HG02610 (cell line): ENCODE measurements at regions not wholly inside any gene's neighbourhood (a gene's known extent, or its start where the extent isn't known, plus 50 kb on each side); places are given as distances from the start of the nearest gene placed in this dataset.
"Not testable (repeated sequence)": the region's sequence is repeated elsewhere in the genome, so short reads cannot be mapped to it uniquely, and the experiment has no call there.

Experiments used
- ATAC-seq: cut with Tn5 transposase; IDR thresholded peaks from one replicate; pipeline ENCODE4 v1.9.1; 2021; ENCODE audit warnings: mild to moderate bottlenecking, moderate library complexity; ENCODE audit not compliant: unreplicated experiment

DNA sequence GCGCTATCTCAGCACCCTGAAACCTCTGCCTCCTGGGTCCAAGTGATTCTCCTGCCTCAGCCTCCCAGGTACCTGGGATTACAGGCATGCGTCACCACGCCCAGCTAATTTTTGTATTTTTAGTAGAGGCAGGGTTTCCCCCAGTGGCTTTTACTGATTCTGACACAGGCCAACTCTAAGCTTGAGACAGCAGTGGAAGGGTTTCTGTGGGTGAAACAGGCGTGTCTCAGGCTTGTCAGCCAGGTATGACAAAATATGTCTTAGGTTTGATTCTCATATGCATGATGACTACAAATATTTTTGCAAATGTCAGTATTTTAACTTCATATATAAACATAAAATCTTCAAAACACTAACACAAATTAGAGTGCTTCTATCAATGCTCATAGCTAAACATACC is 952.8 kb upstream of the CDH18 start:
- ATAC-seq: not testable (repeated sequence)

DNA sequence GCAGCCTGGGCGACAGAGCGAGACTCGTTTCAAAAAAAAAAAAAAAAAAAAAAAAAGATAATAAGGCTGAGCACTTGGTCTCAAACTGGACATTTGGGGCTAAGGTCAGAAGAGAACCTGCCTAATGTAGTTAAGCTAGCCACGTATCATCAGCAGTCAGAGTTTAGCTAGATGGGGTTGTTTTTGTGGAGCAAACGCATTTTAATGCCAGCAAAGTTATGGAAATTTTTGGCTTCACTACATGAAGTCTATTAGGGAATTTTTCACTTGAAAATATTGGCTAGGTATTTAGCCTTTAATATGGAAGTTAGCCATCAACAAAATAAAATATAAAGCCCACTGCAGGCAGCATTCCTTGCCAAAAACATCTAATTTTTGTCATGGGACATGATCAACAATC is 902.9 kb upstream of the CDH18 start:
- ATAC-seq: not testable (repeated sequence)

DNA sequence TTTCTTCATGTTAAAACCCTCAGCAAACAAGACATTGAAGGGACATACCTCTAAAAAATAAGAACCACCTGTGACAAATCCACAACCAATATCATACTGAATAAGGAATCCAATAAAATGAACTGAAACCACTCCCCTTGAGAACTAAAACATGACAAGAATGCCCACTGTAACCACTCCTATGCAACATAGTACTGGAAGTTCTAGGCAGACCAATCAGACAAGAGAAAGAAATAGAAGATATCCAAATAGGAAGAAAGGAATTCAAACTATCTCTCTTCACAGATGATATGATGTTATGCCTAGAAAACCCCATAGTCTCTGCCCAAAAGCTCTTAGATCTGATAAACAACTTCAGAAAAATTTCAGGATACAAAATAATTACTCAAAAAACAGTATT is 887.7 kb upstream of the CDH18 start:
- ATAC-seq: not testable (repeated sequence)

DNA sequence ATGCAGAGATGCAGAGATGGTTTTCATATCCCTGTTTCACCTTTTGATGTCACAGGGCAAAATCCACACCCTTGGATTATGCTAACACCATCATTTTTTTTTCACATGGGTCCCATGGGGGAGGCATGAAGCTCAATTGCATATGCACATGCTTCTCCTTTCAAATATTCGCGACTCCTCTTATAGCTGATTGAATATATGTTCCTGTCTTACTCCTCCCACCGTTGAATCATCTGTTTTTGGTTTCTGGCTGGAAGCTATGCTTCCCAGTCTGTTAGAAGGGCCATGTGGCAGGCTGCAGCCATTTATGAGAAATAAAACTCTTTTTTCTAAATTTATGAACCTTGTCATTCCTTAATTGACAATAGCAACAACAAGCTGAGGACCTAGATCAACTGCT is 877.9 kb upstream of the CDH18 start:
- ATAC-seq: not testable (repeated sequence)

DNA sequence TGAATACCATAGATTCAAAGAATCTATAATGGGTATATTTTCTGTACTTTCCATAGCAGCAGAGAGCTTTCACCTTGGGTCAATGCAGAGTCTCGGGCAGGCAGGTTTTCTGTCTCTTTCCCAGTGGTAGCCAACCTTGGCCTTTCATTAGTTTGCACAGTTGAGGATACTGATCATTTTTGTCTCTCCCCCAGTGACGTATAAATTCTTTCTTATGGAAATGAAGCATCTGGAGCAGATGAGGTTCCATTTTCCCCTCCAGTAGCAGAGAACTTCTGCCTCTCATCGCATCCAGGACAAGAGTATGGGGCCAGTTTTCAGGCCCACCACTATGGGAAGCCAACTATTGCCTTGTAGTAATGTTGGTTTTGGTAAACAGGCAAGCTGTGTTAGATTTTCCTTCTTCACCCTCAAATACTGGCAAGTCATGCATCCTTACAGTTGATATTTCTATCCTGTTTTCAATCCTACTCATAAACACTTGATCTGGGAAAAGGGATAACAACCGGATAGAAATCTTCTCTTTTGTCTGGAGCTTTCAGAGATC is 845.2 kb upstream of the CDH18 start:
- no peak for ATAC-seq

DNA sequence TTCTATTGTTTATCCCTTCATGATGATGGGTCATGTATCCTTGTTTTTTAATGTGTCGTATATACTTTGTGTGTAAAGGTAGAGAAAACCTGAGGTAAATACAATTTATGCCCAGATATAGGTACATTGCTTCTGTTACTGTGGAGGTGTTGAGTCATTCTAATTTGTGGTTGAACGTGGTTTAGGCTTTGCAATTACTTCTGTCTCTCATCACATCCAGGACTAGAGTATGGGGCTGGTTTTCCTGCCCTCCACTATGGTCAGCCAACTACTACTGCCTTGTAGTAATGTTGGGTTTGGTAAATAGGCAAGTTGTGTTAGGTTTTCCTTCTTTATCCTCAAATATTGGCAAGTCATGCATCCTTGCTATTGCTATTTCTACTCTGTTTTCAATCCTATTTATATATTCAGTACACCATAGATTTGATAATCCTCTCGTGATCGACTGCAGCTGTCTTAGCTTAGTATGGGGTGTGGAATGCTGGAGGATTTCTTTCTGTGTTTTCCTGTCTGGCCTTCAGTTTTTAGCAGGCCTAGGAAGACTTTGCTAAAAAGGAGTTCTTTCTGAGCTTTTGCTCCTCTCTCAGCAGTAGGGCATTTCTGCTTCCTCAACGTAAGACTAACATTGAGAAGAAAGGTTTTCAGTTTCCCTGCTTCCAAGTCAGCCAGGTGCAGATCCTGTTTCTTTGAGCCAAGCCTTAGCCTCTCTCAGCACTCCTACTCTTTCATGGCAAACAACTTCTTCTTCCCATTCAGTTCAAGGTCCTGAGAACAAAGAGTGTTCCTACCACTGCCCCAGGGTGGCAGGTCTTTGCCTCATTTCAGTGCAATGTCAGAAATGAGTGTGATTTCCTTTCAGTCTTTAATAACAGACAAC is 844.4 kb upstream of the CDH18 start:
- no peak for ATAC-seq

DNA sequence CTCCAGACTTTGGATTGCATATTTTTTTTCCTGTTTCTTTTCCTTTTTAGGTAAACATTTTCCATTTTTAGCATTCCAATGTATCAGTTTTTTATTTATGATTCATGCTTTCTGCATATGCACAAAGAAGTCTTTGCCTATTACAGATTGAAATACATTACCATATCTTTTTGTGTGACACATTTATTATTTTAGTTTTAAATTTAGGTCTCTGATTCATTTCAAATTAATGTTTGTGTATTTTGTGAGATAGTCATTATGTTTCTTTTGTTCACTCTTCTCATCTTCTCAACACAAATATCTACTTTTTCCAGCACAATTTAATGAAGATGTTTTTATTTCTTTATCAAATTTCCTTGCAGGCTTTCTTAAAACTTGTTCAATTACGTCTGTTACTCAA is 838.0 kb upstream of the CDH18 start:
- ATAC-seq: not testable (repeated sequence)

DNA sequence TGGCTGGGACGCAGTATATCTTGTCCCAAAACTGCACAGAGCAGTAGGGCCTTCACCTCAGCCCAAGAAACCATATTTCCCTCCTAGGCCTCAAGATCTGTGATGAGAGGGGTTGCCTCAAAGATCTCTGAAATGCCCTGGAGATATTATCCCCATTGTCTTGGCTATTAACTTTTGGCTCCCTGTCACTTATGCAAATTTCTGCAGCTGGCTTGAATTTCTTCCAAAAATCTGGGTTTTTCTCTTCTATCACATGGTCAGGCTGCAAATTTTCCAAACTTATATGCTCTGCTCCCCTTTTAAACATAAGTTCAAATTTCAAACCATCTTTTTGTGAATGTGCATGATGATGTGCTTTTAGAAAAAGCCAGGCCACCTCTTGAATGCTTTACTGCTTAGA is 809.2 kb upstream of the CDH18 start:
- ATAC-seq: not testable (repeated sequence)

DNA sequence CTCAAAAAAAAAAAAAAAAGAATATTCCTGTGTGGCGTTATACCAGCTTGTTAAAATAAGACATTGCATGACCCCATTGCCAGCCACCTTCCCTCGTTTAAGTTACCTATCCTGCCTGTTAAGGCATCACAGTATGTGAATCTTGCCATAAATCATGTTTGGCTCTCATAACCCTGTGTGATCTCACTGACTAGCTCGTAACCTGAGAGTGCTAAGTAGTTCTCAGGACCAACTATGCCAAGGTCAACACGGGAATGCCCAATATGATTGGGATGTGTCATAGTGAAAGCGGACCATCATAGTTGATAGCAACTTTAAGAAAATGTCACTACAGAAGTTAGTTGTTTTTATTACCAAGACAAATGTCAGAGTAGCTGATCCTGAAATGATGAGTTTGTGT is 796.8 kb upstream of the CDH18 start:
- ATAC-seq: not testable (repeated sequence)

DNA sequence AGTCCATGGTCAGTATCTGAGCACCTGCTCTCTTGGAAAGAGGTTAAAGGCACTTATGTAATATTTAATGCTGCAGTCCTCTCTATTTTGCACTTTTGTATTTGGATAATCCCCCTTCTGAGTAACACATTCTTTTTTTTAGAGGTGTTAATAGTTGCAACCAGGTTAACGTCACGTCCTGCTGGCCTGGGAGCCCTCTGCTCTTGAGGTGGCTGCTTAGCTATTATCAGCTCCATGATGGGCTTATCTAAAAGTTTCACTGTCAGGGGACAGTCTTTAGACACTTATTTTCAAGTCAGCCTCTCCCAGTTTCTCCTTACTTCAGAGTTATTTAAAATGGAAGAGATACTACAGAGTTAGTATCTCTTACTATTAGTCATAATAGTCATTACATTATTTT is 795.5 kb upstream of the CDH18 start:
- not testable (repeated sequence) for ATAC-seq

DNA sequence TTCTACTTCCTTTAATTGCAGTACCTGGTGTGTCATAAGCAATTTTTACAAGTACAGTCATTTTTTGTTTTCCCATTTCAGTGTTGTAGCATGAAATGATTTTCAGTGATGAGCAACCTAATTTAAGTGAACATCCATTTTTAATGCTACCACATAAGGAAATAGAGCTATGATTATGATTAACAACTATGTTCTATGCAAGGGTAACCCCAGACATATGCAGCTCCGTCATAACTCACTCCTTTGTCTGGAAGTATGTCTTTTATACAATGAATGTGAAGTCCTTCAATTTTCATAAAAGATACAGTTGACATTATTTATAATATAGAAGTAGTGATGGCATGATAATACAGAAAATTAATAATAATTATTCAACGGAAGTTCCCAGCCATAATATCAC is 783.3 kb upstream of the CDH18 start:
- ATAC-seq: not testable (repeated sequence)

DNA sequence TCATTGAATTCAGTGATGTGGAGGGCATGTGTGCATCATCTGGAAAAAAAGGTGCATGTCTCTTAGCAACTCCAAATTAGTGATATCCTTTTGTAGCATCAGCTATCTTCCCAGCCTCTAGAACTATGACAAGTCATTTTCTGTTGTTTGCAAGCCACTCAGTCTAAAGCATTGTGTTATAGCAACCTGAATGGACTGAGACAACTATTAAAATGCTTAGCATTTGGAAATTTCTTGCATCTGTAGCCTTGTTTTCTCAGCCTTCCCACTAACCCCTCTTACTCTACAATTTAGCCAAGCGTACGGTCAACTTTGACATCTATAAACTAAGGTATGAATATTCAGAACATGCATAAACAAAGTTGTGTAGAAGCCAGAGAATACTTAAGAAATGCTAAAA is 777.1 kb upstream of the CDH18 start:
- ATAC-seq: not testable (repeated sequence)

DNA sequence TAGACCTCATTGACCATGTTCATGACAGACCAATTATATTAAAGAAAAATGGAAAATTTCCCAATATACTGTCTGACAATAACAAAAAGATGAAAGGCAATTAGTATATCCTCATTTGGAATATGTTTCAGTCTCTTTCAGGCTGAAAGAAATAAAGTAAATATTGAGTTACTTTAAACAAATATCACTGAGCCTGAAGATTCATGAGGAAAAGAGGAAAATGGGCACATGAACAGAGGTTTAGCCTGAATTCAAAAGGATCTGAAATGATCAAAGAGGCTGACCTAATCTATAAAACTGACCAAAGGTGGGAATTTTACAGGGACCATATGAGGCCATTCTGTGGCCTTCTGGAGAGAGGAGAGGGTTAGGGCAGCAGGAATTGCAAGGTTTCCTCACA is 771.5 kb upstream of the CDH18 start:
- not testable (repeated sequence) for ATAC-seq

DNA sequence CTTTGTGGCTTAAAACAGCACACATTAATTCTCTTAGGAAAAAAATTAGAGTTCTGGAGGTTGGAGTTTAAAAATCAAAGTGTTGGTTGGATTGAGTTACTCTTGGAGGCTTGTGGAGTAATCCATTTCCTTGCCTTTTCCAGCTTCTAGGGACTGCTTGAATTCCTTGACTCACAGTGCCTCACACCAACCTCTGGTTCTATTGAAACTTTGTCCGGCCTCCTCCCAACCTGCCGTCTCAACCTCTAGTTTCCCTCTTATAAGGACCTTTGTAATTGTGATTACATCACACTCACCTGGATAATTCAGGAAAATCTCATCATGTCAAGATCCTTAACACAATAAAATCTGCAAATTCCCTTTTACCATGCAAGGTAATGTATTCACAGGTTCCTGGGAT is 764.2 kb upstream of the CDH18 start:
- ATAC-seq: not testable (repeated sequence)

DNA sequence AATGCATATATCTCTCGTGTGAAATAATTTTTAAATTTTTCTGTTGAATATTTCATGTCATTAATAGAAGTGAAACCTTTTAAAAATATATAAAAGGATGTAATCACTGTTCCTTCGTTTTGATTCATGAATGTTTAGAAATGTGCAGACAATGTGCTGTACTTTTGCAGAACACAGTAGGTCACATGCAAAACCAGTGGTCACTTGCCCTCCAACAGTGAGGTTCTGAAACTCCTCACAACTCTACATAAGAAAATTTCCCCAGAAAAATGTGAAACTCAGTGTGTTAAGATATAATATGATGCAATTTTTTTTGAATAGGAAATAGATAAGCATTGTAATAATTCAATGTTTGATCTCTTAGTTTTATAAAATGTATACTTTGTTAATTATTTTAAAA is 747.7 kb upstream of the CDH18 start:
- peak; percentile 90 for ATAC-seq

DNA sequence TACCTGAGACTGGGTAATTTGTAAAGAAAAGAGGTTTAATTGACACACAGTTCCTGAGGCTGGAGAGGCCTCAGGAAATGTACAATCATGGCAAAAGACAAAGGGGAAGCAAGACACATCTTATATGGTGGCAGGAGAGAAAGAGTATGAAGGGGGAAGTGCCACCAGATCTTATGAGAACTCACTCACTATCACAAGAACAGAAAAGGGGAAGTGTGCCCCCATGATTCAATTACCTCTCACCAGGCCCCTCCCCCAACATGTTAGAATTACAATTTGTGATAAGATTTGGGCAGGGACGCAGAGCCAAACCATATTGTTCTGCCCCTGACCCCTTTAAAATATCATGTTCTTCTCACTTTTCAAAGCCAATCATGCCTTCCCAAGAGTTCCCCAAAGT is 744.2 kb upstream of the CDH18 start:
- ATAC-seq: not testable (repeated sequence)

DNA sequence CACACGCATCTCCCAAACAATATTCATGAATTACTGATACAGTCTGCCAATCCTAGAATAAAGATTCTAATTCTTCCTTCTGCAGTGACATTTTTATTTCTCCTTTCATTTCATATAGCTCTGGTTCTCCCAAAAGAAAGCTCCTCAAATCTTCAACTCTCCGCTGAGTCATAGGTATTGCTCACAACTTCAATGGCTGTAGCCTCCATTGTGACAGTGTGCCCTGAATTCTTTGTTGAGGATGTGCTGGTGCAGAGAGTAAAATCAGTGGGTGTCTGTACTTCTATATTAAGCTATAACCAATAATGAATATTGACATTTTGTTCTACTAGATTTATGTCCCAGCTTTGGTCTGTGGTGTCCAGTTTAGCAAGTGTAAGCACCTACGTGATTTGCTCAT is 733.3 kb upstream of the CDH18 start:
- not testable (repeated sequence) for ATAC-seq

DNA sequence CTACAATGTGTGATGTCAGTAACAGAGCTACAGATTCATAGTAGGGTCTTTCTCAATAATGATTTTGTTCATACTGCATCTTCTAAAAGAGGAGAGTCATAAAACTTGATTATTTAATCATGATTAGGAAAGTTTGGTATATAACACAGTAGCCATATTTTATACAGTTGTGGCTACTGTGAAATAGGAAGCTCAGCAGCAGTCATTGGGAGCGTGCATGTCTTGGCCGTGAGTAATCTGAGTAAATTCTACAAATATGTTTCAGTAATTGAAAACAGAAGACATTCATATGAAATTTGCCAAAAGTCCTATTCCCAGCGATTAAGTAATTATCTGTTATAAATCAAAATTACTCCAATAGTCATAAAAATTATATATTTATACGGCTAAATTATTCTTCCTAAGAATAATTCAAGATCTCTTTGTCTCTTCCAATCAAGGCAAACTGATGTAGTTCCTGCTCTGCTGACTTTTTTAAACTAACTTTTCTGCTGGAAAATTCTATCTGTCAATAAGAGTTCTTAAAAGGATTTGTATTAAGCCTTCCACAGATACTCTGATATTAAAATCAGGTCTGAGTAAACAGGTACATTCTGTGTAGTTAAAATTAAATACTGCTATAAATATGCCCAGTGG is 723.6 kb upstream of the CDH18 start:
- ATAC-seq: not testable (repeated sequence)

DNA sequence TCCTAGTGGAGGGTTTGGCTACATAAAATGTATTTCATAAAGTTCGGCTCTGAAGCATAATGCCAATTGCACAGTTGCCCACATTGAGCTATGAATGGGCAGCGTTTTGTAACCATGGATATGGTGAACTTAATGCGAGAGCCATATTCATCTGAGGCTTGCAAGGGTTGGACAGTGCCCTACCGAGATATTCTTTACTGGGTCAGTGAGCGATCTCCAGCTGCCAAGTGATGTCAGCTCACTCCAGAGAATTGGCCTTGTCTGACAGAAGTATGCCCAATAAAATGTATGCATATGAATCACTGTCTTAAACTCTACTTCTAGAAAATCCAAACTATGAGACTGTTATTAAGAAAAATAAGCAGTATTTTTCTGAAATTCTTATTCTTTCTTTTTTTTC is 719.6 kb upstream of the CDH18 start:
- not testable (repeated sequence) for ATAC-seq

DNA sequence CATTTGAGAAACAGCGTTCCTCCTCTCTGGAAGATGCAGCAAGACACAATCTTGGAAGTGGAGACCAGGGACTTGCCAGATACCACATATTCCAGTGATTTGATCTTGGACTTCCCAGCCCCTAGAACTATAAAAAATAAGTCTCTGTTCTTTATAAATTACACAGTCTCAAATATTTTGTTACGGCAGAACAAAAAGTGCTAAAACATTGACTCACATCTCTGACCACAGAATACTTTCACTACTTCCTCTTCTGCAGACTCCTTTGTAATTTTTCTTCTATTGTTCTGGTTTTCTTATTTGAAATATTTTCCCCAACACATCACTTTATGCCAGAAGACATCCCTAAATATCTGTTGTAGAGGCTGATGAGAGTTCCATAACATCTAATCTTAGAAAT is 706.1 kb upstream of the CDH18 start:
- ATAC-seq: no peak

DNA sequence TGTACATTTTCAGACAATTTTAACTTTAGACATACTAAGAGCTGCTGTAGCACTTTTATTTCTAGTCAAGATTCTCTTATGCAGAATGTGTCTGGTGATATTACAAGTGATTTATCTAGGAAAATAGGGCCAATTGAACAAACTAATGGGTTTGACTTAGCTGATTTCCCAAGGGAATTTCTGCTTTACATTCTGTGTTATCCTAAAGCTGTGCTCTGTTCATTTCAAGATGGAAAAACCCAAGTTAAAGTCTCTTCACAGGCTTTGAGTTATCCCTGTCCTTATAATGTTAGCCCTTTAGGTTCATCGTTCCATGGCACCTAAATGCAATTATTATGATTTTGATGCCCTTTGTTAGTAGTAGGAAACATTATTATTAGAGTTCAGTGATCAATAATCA is 704.9 kb upstream of the CDH18 start:
- ATAC-seq: no peak
